OCI-LY1 (cell line): ENCODE measurements at regions not wholly inside any gene's neighbourhood (a gene's known extent, or its start where the extent isn't known, plus 50 kb on each side); places are given as distances from the start of the nearest gene placed in this dataset.

Source experiments
- H2AFZ ChIP-seq: fragments of 200-600 bp; sonication (generic), shearing (Covaris generic); 2 replicates; pipeline ENCODE4 v1.6.0; 2014; ENCODE audit warnings: antibody characterized with exemption, mild to moderate bottlenecking, low read length
- H3F3A ChIP-seq: fragments of 200-600 bp; sonication (generic), shearing (Covaris generic); 2 replicates; pipeline ENCODE4 v1.6.0; 2014; ENCODE audit warnings: mild to moderate bottlenecking, antibody characterized with exemption, low read length, moderate library complexity; ENCODE audit not compliant: insufficient read depth
- H3K27ac ChIP-seq: fragments of 200-600 bp; sonication (generic); 2 replicates; pipeline ENCODE4 v1.5.1; 2014; ENCODE audit warnings: low read length, mixed run types, mild to moderate bottlenecking, low read depth; ENCODE audit not compliant: poor library complexity, severe bottlenecking
- H3K27me3 ChIP-seq: fragments of 200-600 bp; sonication (generic); 2 replicates; pipeline ENCODE4 v1.6.0; 2014; ENCODE audit warnings: antibody characterized with exemption, mild to moderate bottlenecking, low read length, moderate library complexity; ENCODE audit not compliant: insufficient read depth
- H3K36me3 ChIP-seq: fragments of 200-600 bp; sonication (generic); 2 replicates; pipeline ENCODE4 v1.6.1; 2014; ENCODE audit warnings: mild to moderate bottlenecking, antibody characterized with exemption, low read length, moderate library complexity, mixed read lengths; ENCODE audit not compliant: insufficient read depth
- H3K4me1 ChIP-seq: fragments of 200-600 bp; sonication (generic); 2 replicates; pipeline ENCODE4 v1.5.1; 2014; ENCODE audit warnings: mild to moderate bottlenecking, low read length, moderate library complexity; ENCODE audit not compliant: insufficient read depth, severe bottlenecking
- H3K4me2 ChIP-seq: fragments of 200-600 bp; sonication (generic), shearing (Covaris generic); 2 replicates; pipeline ENCODE4 v1.6.1; 2014; ENCODE audit warnings: low read length
- H3K4me3 ChIP-seq: fragments of 200-600 bp; sonication (generic); 2 replicates; pipeline ENCODE4 v1.5.1; 2014; ENCODE audit warnings: low read length, low read depth, mild to moderate bottlenecking, mixed read lengths; ENCODE audit not compliant: poor library complexity, severe bottlenecking
- H3K79me2 ChIP-seq: fragments of 200-600 bp; shearing (Covaris generic); 2 replicates; pipeline ENCODE4 v1.6.1; 2016; ENCODE audit warnings: mixed run types, low read length, mixed read lengths; ENCODE audit not compliant: insufficient read depth
- H3K9ac ChIP-seq: fragments of 200-600 bp; sonication (generic), shearing (Covaris generic); 2 replicates; pipeline ENCODE4 v1.6.1; 2014; ENCODE audit warnings: mild to moderate bottlenecking, low read length, mixed read lengths
- H3K9me2 ChIP-seq: fragments of 200-600 bp; sonication (generic), shearing (Covaris generic); 2 replicates; pipeline ENCODE4 v1.6.1; 2014; ENCODE audit warnings: low read depth, mild to moderate bottlenecking, low read length, mixed read lengths
- H3K9me3 ChIP-seq: fragments of 200-600 bp; shearing (Covaris generic); 2 replicates; pipeline ENCODE4 v1.6.1; 2014; ENCODE audit warnings: low read length, mixed read lengths
- H4K20me1 ChIP-seq: fragments of 200-600 bp; sonication (generic), shearing (Covaris generic); 2 replicates; pipeline ENCODE4 v1.6.0; 2016; ENCODE audit warnings: mild to moderate bottlenecking, low read length; ENCODE audit not compliant: insufficient read depth
- EZH2 ChIP-seq: fragments of 200-600 bp; sonication (generic), shearing (Covaris generic); IDR thresholded peaks from 2 replicates; pipeline ENCODE4 v1.8.0; 2017; ENCODE audit warnings: borderline replicate concordance, mixed run types, mild to moderate bottlenecking, antibody characterized with exemption, low read length, moderate library complexity, mixed read lengths
- TF ChIP-seq, protein P1 (sequence below): fragments of 200-600 bp; sonication (generic), shearing (Covaris generic); IDR thresholded peaks from 2 replicates; pipeline ENCODE4 v1.5.1; 2017; ENCODE audit warnings: mild to moderate bottlenecking, antibody characterized with exemption, low read length, moderate library complexity, mixed read lengths

DNA sequence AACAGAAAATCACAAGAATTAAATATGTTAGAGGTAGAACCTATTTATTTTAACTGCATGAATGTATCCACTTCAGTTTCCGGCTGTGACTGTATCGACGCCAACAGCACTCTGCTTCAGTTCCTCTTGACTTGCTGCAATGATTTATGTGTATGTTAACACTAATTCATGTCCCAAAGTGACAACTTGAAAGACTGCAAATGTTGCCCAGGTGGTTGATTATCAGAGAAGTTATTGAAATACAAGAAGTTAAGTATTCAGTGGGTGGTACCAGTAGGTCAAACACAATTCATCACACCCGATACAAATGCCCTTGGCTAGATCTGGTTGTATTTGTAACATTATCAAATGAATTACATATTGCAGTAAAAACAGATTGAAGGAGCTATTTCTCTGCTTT is 622.7 kb upstream of the CDH18 start:
- Histone ChIP-seq H3K36me3 (no peaks in the 10 kb centered on the region), H3K27me3 (no peaks in the 10 kb centered on the region), H3K4me1 (no peaks in the 10 kb centered on the region), H3K4me3 (no peak overlapping the region), H3F3A (no peaks in the 10 kb centered on the region), H3K9me2 (no peaks in the 10 kb centered on the region), H3K4me2 (no peak overlapping the region), H2AFZ (no peak overlapping the region), H4K20me1 (no peaks in the 10 kb centered on the region), H3K9me3 (no peaks in the 10 kb centered on the region), H3K9ac (no peak overlapping the region), H3K79me2 (no peaks in the 10 kb centered on the region), H3K27ac (no peak overlapping the region)
- no peak for TF ChIP-seq EZH2
- TF ChIP-seq, protein P1, sequence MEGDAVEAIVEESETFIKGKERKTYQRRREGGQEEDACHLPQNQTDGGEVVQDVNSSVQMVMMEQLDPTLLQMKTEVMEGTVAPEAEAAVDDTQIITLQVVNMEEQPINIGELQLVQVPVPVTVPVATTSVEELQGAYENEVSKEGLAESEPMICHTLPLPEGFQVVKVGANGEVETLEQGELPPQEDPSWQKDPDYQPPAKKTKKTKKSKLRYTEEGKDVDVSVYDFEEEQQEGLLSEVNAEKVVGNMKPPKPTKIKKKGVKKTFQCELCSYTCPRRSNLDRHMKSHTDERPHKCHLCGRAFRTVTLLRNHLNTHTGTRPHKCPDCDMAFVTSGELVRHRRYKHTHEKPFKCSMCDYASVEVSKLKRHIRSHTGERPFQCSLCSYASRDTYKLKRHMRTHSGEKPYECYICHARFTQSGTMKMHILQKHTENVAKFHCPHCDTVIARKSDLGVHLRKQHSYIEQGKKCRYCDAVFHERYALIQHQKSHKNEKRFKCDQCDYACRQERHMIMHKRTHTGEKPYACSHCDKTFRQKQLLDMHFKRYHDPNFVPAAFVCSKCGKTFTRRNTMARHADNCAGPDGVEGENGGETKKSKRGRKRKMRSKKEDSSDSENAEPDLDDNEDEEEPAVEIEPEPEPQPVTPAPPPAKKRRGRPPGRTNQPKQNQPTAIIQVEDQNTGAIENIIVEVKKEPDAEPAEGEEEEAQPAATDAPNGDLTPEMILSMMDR = no peak

DNA sequence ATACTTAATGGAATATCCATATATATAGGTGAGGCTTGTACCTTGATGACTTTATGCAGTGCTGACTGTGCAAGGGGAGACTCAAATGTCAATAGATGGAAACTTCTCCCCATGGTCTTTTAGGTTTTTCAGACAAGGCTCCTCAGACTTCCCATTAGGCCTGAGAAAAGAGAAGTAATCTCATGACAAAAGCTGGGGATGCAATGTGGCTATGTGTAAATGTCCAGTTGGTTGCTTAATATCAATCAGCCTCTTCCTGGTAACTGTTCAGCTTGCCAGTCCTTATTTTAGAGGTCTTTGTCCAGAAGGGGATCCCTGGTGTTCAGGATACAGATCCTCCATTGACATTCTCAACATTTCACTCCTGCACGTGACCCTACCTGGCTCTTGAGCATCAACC is 621.1 kb upstream of the CDH18 start:
- Histone ChIP-seq H3K9ac (no peak overlapping the region), H3F3A (no peaks in the 10 kb centered on the region), H3K79me2 (no peaks in the 10 kb centered on the region), H3K4me3 (no peak overlapping the region), H3K4me2 (no peak overlapping the region), H3K4me1 (no peaks in the 10 kb centered on the region), H3K9me3 (no peaks in the 10 kb centered on the region), H3K36me3 (no peaks in the 10 kb centered on the region), H3K9me2 (no peaks in the 10 kb centered on the region), H3K27me3 (no peaks in the 10 kb centered on the region), H3K27ac (no peak overlapping the region), H2AFZ (no peak overlapping the region), H4K20me1 (no peaks in the 10 kb centered on the region)
- TF ChIP-seq, protein P1 = no peak

DNA sequence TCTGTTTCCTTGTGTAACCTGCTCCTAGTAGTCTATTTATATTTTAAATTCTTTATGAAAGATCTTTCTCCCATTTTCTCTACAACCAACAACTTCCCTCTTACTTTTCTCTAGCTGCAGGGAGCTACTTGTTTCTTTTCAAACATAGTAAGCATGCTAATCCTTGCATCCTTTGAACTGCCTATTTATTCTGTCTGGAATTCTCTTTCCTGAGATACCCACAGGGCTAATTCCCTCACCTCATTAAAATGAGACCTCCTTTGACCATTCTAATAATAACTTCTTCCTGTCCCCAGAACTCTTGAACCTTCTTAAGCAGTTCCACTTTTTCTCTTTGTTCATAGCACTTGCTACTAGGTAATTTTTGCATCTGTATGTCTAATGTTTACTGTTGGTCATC is 620.6 kb upstream of the CDH18 start:
- TF ChIP-seq EZH2 = no peak
- Histone ChIP-seq H3K4me3 (no peak overlapping the region), H3F3A (no peaks in the 10 kb centered on the region), H3K4me2 (no peak overlapping the region), H3K79me2 (no peaks in the 10 kb centered on the region), H3K27me3 (no peaks in the 10 kb centered on the region), H3K9me3 (no peaks in the 10 kb centered on the region), H4K20me1 (no peaks in the 10 kb centered on the region), H3K36me3 (no peaks in the 10 kb centered on the region), H3K27ac (no peak overlapping the region), H3K9ac (no peak overlapping the region), H2AFZ (no peak overlapping the region), H3K4me1 (no peaks in the 10 kb centered on the region), H3K9me2 (no peaks in the 10 kb centered on the region)

DNA sequence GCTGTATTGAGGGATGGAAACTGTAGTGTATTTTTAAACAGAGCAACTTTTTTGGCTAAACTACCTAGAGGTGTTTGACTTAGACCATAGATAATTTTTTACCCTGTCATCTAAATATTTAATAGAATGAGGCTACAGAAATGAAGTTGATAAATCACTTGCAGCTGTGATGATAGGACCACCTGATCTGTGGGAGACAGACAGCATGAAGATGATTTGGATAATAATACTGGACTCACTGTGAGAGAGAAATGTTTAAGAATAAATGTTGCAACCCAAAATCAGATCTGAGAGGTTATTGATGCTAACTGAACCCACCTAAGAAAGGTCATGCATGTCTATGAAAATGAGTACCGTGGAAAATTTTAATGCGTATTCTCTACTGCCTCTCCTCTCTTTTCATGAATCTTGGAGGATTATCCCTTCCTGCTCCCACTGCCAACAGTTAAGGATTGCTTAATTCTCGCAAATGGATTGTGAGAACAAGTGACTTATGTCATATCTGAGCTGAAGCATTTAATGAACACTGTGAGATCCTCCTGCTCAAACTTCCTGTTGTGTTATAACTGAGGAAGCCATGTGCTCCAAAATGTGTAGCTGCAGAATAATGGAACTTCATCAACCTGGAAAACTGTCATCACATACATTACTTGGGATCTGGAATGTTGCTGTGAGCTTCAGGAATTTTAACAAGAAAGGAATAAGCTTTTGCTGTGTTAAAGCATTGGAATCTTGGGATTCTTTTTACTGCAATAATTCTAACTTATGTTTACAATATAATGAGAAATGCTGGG is 617.9 kb upstream of the CDH18 start:
- no peaks in the 10 kb centered on the region for H3K27me3 ChIP-seq
- H3F3A ChIP-seq = no peaks in the 10 kb centered on the region
- H3K27ac ChIP-seq = no peak overlapping the region
- no peaks in the 10 kb centered on the region for H3K9me3 ChIP-seq
- no peak overlapping the region for H2AFZ ChIP-seq
- TF ChIP-seq EZH2 = no peak
- TF ChIP-seq, protein P1 = no peak
- no peaks in the 10 kb centered on the region for H4K20me1 ChIP-seq
- H3K4me3 ChIP-seq = no peak overlapping the region
- H3K4me1 ChIP-seq = no peaks in the 10 kb centered on the region
- H3K79me2 ChIP-seq = no peaks in the 10 kb centered on the region
- H3K36me3 ChIP-seq = no peaks in the 10 kb centered on the region
- H3K9ac ChIP-seq = no peak overlapping the region
- H3K4me2 ChIP-seq = no peak overlapping the region
- no peaks in the 10 kb centered on the region for H3K9me2 ChIP-seq
